WTC11 (cell line): ENCODE measurements at regions not wholly inside any gene's neighbourhood (a gene's known extent, or its start where the extent isn't known, plus 50 kb on each side); places are given as distances from the start of the nearest gene placed in this dataset.

Experiments
- ATAC-seq: fragments of 200-7000 bp; cut with Tn5 transposase; 2 replicates; pipeline ENCODE4 v1.10.0; 2021; ENCODE audit warnings: mild to moderate bottlenecking, moderate library complexity
- CTCF ChIA-PET: fragments of 300-600 bp; sonication (Branson Sonifier 250); formaldehyde crosslinking; loops from one replicate; lab custom pipeline; 2021; ENCODE audit warnings: antibody characterized with exemption; lab: Charles Lee
- POLR2A ChIA-PET: fragments of 350-600 bp; sonication (Branson Sonifier 250); formaldehyde crosslinking; loops from one replicate; lab custom pipeline; 2021; ENCODE audit warnings: antibody characterized with exemption; lab: Charles Lee
- DNase-seq: peaks from one replicate; pipeline ENCODE4 v3.0.0; 2021; ENCODE audit warnings: low spot score
- H3K27ac Mint-ChIP-seq: 2 replicates; pipeline ENCODE4 v1.8.0; 2021; ENCODE audit warnings: mixed read lengths
- H3K27me3 Mint-ChIP-seq: 2 replicates; pipeline ENCODE4 v1.8.0; 2021; ENCODE audit warnings: low read depth, mild to moderate bottlenecking, moderate library complexity, mixed read lengths
- H3K36me3 Mint-ChIP-seq: 2 replicates; pipeline ENCODE4 v1.8.0; 2021; ENCODE audit warnings: mixed read lengths
- H3K4me1 Mint-ChIP-seq: 2 replicates; pipeline ENCODE4 v1.8.0; 2022; ENCODE audit warnings: mixed read lengths
- H3K4me3 Mint-ChIP-seq: 2 replicates; pipeline ENCODE4 v1.8.0; 2021; ENCODE audit warnings: mild to moderate bottlenecking, moderate library complexity, mixed read lengths
- H3K9me3 Mint-ChIP-seq: 2 replicates; pipeline ENCODE4 v1.8.0; 2021; ENCODE audit warnings: mixed read lengths
- ATF1 ChIP-seq: sonication (generic); formaldehyde crosslinking; IDR thresholded peaks from 2 replicates; pipeline ENCODE4 v1.8.1; 2023; ENCODE audit warnings: mild to moderate bottlenecking, moderate library complexity, missing genetic modification reagents
- ATF3 ChIP-seq: sonication (generic); formaldehyde crosslinking; conservative IDR thresholded peaks from 2 replicates; pipeline ENCODE4 v1.8.1; 2022; ENCODE audit warnings: mild to moderate bottlenecking, missing genetic modification reagents
- ESRRA ChIP-seq: sonication (generic); formaldehyde crosslinking; IDR thresholded peaks from 2 replicates; pipeline ENCODE4 v1.8.1; 2022; ENCODE audit warnings: mild to moderate bottlenecking, missing genetic modification reagents, borderline replicate concordance
- FOXJ3 ChIP-seq: sonication (generic); formaldehyde crosslinking; IDR thresholded peaks from 2 replicates; pipeline ENCODE4 v1.9.0; 2021; ENCODE audit warnings: missing genetic modification reagents, mild to moderate bottlenecking, borderline replicate concordance
- FOXK1 ChIP-seq: sonication (generic); formaldehyde crosslinking; IDR thresholded peaks from 2 replicates; pipeline ENCODE4 v1.8.0; 2022; ENCODE audit warnings: mild to moderate bottlenecking, moderate library complexity, missing genetic modification reagents
- GABPB1 ChIP-seq: sonication (generic); formaldehyde crosslinking; IDR thresholded peaks from 2 replicates; pipeline ENCODE4 v1.8.1; 2023; ENCODE audit warnings: mild to moderate bottlenecking, missing genetic modification reagents
- HMGA2 ChIP-seq: fragments of 250-450 bp; sonication (Bioruptor Pico); IDR thresholded peaks from 2 replicates; pipeline ENCODE4 v1.4.0; 2021; ENCODE audit warnings: mild to moderate bottlenecking, moderate library complexity
- JAZF1 ChIP-seq: fragments of 250-450 bp; sonication (Bioruptor Pico); IDR thresholded peaks from 2 replicates; pipeline ENCODE4 v1.9.0; 2021; ENCODE audit warnings: moderate library complexity, mild to moderate bottlenecking, inconsistent platforms
- MAX ChIP-seq: sonication (generic); formaldehyde crosslinking; IDR thresholded peaks from 2 replicates; pipeline ENCODE4 v1.8.0; 2022; ENCODE audit warnings: mild to moderate bottlenecking, missing genetic modification reagents
- MXD4 ChIP-seq: fragments of 250-450 bp; sonication (Bioruptor Pico); IDR thresholded peaks from 2 replicates; pipeline ENCODE4 v1.8.0; 2021; ENCODE audit warnings: mild to moderate bottlenecking, moderate library complexity, borderline replicate concordance
- PRRX2 ChIP-seq: fragments of 250-450 bp; sonication (Bioruptor Pico); IDR thresholded peaks from 2 replicates; pipeline ENCODE4 v1.8.0; 2021; ENCODE audit warnings: mild to moderate bottlenecking
- SP1 ChIP-seq: sonication (generic); formaldehyde crosslinking; conservative IDR thresholded peaks from 2 replicates; pipeline ENCODE4 v1.8.1; 2022; ENCODE audit warnings: missing genetic modification reagents
- TEAD1 ChIP-seq: sonication (generic); formaldehyde crosslinking; IDR thresholded peaks from 2 replicates; pipeline ENCODE4 v1.8.0; 2022; ENCODE audit warnings: mild to moderate bottlenecking, missing genetic modification reagents
- ZNF138 ChIP-seq: sonication (generic); formaldehyde crosslinking; conservative IDR thresholded peaks from 2 replicates; pipeline ENCODE4 v1.8.1; 2022; ENCODE audit warnings: mild to moderate bottlenecking, moderate library complexity, missing genetic modification reagents
- ZNF263 ChIP-seq: sonication (generic); formaldehyde crosslinking; IDR thresholded peaks from 2 replicates; pipeline ENCODE4 v1.8.1; 2022; ENCODE audit warnings: low read depth, mild to moderate bottlenecking, moderate library complexity, missing genetic modification reagents
- ZNF423 ChIP-seq: fragments of 250-450 bp; sonication (Bioruptor Pico); IDR thresholded peaks from 2 replicates; pipeline ENCODE4 v2.1.2; 2022; ENCODE audit warnings: mild to moderate bottlenecking, moderate library complexity
- TF ChIP-seq, protein P1 (sequence below): fragments of 250-450 bp; sonication (Bioruptor Pico); IDR thresholded peaks from 2 replicates; pipeline ENCODE4 v1.9.0; 2021; ENCODE audit warnings: mild to moderate bottlenecking

- no peaks in the 10 kb centered on the region; the same call in 1 of the 2 replicates for H3K27me3 Mint-ChIP-seq
- POLR2A ChIA-PET = no interaction called here
- CTCF ChIA-PET = no interaction called here
- no peak overlapping the region for H3K4me3 Mint-ChIP-seq
- H3K9me3 Mint-ChIP-seq = peaks cover 6% of the 10 kb centered on the region
- no peaks in the 10 kb centered on the region for H3K36me3 Mint-ChIP-seq
- TF ChIP-seq ATF3 (CRISPR knock-in tag) = no peak
- TF ChIP-seq MAX (CRISPR knock-in tag) = no peak
- no peak for TF ChIP-seq JAZF1 (CRISPR knock-in tag)
- no peak for TF ChIP-seq ZNF263 (CRISPR knock-in tag)
- TF ChIP-seq ZNF423 (CRISPR knock-in tag) = no peak
- no peak for TF ChIP-seq ESRRA
- no peak for TF ChIP-seq PRRX2
- TF ChIP-seq SP1 = no peak
- TF ChIP-seq, protein P1, sequence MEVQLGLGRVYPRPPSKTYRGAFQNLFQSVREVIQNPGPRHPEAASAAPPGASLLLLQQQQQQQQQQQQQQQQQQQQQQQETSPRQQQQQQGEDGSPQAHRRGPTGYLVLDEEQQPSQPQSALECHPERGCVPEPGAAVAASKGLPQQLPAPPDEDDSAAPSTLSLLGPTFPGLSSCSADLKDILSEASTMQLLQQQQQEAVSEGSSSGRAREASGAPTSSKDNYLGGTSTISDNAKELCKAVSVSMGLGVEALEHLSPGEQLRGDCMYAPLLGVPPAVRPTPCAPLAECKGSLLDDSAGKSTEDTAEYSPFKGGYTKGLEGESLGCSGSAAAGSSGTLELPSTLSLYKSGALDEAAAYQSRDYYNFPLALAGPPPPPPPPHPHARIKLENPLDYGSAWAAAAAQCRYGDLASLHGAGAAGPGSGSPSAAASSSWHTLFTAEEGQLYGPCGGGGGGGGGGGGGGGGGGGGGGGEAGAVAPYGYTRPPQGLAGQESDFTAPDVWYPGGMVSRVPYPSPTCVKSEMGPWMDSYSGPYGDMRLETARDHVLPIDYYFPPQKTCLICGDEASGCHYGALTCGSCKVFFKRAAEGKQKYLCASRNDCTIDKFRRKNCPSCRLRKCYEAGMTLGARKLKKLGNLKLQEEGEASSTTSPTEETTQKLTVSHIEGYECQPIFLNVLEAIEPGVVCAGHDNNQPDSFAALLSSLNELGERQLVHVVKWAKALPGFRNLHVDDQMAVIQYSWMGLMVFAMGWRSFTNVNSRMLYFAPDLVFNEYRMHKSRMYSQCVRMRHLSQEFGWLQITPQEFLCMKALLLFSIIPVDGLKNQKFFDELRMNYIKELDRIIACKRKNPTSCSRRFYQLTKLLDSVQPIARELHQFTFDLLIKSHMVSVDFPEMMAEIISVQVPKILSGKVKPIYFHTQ (CRISPR knock-in tag) = no peak
- TF ChIP-seq TEAD1 (CRISPR knock-in tag) = no peak
- TF ChIP-seq, all 79 proteins: peak for 0
- DNase-seq = no peak
- no peaks in the 10 kb centered on the region for H3K4me1 Mint-ChIP-seq
- no peak overlapping the region for H3K27ac Mint-ChIP-seq
- no peak for ATAC-seq
Measured at GRCh38 chr22:49564666-49565515, 262.8 kb downstream of the BRD1 start.

DNA sequence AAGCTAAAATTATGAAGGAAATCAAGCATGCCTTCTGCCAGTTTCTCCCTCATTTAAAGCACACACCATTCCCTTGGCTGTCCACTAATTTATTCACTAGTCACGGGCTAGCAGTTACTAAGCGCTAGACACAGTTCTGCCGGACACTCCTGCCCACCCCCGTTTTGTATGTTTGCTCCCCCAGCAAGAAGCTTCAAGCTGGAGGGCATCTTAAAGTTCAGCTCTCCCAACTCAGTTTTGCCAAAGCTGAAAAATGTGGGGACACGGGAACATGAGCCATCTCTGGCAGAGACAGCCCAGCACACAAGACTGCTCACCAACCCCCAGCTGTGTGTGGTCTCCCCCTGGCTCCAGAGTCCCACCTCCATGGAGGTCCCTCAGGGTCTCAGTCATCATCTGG is 263.6 kb downstream of the BRD1 start:
- POLR2A ChIA-PET = no interaction called here
- Mint-ChIP-seq H3K9me3 (peaks cover 6% of the 10 kb centered on the region), H3K36me3 (no peaks in the 10 kb centered on the region), H3K27ac (no peak overlapping the region), H3K4me3 (no peak overlapping the region), H3K27me3 (no peaks in the 10 kb centered on the region; the same call in 1 of the 2 replicates), H3K4me1 (no peaks in the 10 kb centered on the region)
- ATAC-seq = no peak
- CTCF ChIA-PET = no interaction called here
- no peak for TF ChIP-seq HMGA2 (CRISPR knock-in tag)
- no peak for TF ChIP-seq GABPB1 (CRISPR knock-in tag)
- TF ChIP-seq, protein P1 (CRISPR knock-in tag) = no peak
- no peak for TF ChIP-seq MXD4 (CRISPR knock-in tag)
- no peak for TF ChIP-seq FOXK1 (CRISPR knock-in tag)
- TF ChIP-seq ZNF138 (CRISPR knock-in tag) = no peak
- no peak for TF ChIP-seq JAZF1 (CRISPR knock-in tag)
- no peak for TF ChIP-seq TEAD1 (CRISPR knock-in tag)
- TF ChIP-seq FOXJ3 = no peak
- no peak for TF ChIP-seq ATF1
- DNase-seq = no peak
